ENCODE measurements at regions not wholly inside any gene's neighbourhood (a gene's known extent, or its start where the extent isn't known, plus 50 kb on each side); places are given as distances from the start of the nearest gene placed in this dataset.

DNA sequence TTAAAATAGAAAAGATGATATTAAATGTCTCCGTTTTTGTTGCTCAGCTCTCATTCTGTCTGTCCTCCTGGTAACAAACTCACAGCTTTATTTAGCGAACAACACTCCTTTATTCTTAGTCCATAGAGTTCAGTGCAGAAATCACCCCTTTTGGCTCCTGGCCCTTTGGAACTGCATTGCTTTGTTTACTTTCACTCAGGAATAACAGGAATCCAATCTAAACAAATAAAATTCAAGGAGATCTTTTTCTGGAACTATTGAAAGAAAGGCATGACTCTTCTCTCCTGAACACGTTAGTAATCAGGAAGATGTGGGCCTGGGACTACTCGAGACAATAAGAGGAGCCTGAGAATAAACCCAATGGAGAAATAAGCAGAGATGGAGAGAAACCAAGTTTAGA lies 409.2 kb downstream of the DIPK2A start:
- TF ChIP-seq, protein P1, sequence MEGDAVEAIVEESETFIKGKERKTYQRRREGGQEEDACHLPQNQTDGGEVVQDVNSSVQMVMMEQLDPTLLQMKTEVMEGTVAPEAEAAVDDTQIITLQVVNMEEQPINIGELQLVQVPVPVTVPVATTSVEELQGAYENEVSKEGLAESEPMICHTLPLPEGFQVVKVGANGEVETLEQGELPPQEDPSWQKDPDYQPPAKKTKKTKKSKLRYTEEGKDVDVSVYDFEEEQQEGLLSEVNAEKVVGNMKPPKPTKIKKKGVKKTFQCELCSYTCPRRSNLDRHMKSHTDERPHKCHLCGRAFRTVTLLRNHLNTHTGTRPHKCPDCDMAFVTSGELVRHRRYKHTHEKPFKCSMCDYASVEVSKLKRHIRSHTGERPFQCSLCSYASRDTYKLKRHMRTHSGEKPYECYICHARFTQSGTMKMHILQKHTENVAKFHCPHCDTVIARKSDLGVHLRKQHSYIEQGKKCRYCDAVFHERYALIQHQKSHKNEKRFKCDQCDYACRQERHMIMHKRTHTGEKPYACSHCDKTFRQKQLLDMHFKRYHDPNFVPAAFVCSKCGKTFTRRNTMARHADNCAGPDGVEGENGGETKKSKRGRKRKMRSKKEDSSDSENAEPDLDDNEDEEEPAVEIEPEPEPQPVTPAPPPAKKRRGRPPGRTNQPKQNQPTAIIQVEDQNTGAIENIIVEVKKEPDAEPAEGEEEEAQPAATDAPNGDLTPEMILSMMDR (IDR thresholded peaks at IDR 0.05): no peak
- 86 to 92% (median 86%) methylated on average over 4 of the region's 4 CpGs for WGBS, 3 donors
- ATAC-seq (no peak), DNase-seq (no peak)
- Histone ChIP-seq H3K36me3 (ENCODE audit: insufficient read depth in 1 of 2, low read depth in 1 of 2) (no peaks in the 10 kb centered on the region), H3K9me3 (no peaks in the 10 kb centered on the region), H3K4me1 (no peaks in the 10 kb centered on the region), H3K4me3 (no peak overlapping the region), H3K27ac (no peak overlapping the region), H3K27me3 (ENCODE audit: insufficient read depth in 3 of 3, low read length in 2 of 3) (no peaks in the 10 kb centered on the region)
- intact Hi-C loops (cut with DNase I): no loop called here

DNA sequence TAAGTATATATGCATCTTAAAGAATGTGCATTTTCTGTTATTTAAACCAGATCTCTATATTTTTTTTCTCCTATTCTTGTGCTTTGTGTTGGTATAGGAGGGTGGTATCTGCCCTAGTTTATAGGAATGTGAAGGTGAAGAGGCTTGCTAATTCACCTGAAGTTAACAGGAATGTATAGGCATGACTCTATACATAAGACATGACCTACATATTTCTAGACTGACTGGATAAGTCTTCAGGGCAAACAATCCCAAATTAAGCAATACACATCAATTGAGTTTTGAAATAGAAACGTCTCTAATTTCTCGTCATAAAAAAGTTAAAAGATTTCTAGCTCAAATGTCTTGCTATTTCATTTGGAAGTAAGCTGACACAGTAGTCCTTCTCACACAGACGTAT lies 410.0 kb downstream of the DIPK2A start:
- H3K4me1 ChIP-seq: no peaks in the 10 kb centered on the region
- H3K27ac ChIP-seq: no peak overlapping the region
- no peak for ATAC-seq
- H3K36me3 ChIP-seq (ENCODE audit: insufficient read depth in 1 of 2, low read depth in 1 of 2): no peaks in the 10 kb centered on the region
- no peak overlapping the region for H3K4me3 ChIP-seq
- no peaks in the 10 kb centered on the region for H3K9me3 ChIP-seq
- H3K27me3 ChIP-seq (ENCODE audit: insufficient read depth in 3 of 3, low read length in 2 of 3): no peaks in the 10 kb centered on the region
- TF ChIP-seq, protein P1 (IDR thresholded peaks at IDR 0.05): no peak
- WGBS, 3 donors: 80 to 85% (median 82%) methylated on average over 3 of the region's 3 CpGs
- no peak for DNase-seq
- intact Hi-C loops (cut with DNase I): no loop called here

DNA sequence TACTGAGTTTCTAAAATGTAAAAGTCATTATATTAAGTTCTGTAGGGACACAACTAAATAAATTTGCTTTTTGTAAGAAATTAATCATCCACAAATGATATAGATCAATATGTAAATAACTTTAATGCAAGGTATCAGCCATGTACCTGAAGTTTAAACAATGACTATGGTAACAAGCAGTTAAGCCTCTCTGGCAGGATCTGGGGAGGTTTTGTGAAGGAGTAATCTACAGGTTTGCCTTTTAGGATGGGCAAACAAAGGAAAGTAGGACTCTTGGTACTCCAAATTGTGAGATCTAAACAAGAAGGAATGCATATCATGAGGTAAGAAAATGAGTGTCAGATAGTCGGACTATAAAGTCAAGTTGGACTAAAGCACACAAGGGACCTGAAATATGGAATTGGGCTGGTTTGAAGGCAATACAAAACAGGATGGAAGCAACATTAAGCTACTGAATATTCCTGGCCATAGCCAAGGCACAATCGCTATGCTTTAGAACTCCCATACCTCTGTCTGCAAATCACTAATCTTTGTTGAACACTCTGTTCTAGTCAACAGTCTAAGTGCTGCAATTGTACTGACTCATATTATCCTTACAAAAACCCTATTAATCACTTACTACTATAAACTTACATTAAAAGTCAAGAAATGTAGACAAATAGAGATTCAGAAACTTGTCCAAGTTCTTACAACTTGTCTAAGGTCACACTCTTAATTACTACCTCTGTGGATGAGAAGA lies 412.8 kb downstream of the DIPK2A start:
- ATAC-seq: no peak
- H3K4me3 ChIP-seq: no peak overlapping the region

DNA sequence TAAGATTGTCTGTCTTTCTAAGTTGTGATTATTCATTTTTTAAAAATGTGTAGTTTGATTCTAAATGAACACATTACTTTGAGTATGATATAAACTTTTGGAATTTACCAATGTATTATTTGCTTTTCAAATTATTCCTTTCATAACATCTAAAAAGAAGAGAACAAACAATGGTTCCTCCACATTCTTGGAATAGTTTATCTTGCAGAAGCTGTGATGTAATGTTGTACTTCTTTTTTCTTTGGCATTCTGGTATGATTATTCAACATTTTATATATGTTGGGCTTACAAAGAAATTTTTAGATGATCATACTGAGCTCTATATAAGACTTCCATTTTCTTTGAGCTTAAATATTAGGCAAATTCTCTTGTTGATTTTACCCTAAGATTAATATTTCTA lies 419.2 kb downstream of the DIPK2A start:
- TF ChIP-seq, protein P1 (IDR thresholded peaks at IDR 0.05): no peak
- Histone ChIP-seq H3K9me3 (no peaks in the 10 kb centered on the region), H3K27ac (no peak overlapping the region), H3K4me3 (no peak overlapping the region), H3K36me3 (ENCODE audit: insufficient read depth in 1 of 2, low read depth in 1 of 2) (no peaks in the 10 kb centered on the region), H3K27me3 (ENCODE audit: insufficient read depth in 3 of 3, low read length in 2 of 3) (no peaks in the 10 kb centered on the region), H3K4me1 (no peaks in the 10 kb centered on the region)
- ATAC-seq: no peak
- no peak for DNase-seq
- intact Hi-C loops (cut with DNase I): no loop called here

More for the DNA sequence above, 412.8 kb downstream of the DIPK2A start:
- TF ChIP-seq, protein P1 (IDR thresholded peaks at IDR 0.05): no peak
- 78 to 81% (median 81%) methylated on average over 2 of the region's 2 CpGs for WGBS, 3 donors
- no peak for DNase-seq
- Histone ChIP-seq H3K4me1 (no peaks in the 10 kb centered on the region), H3K9me3 (no peaks in the 10 kb centered on the region), H3K27me3 (ENCODE audit: insufficient read depth in 3 of 3, low read length in 2 of 3) (no peaks in the 10 kb centered on the region), H3K27ac (no peak overlapping the region), H3K36me3 (ENCODE audit: insufficient read depth in 1 of 2, low read depth in 1 of 2) (no peaks in the 10 kb centered on the region)
- intact Hi-C loops (cut with DNase I): no loop called here

DNA sequence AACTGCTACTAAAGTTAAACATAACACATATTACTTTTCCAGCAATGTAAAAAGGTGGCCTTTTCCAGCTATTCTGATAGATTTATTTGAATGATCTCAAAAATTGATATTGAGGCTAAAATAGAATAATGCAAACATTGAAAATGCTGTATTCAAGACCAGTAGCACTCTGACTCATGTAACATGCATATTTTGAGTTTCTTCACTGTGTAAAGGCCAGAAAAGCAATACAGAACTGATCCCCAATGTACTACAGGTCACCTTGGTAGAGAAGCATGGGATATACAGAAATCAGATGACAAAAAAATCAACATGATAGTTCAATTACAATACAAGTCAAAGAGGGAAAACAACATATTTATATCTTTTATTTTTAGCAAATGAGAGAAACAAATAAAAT lies 419.6 kb downstream of the DIPK2A start:
- no peaks in the 10 kb centered on the region for H3K9me3 ChIP-seq
- TF ChIP-seq, protein P1 (IDR thresholded peaks at IDR 0.05): no peak
- H3K4me3 ChIP-seq: no peak overlapping the region
- no peaks in the 10 kb centered on the region for H3K36me3 ChIP-seq (ENCODE audit: insufficient read depth in 1 of 2, low read depth in 1 of 2)
- intact Hi-C loops (cut with DNase I): no loop called here
- DNase-seq: no peak
- no peak for ATAC-seq
- no peaks in the 10 kb centered on the region for H3K4me1 ChIP-seq
- H3K27me3 ChIP-seq (ENCODE audit: insufficient read depth in 3 of 3, low read length in 2 of 3): no peaks in the 10 kb centered on the region
- no peak overlapping the region for H3K27ac ChIP-seq
